HG03354 (cell line): ENCODE measurements at regions not wholly inside any gene's neighbourhood (a gene's known extent, or its start where the extent isn't known, plus 50 kb on each side); places are given as distances from the start of the nearest gene placed in this dataset.
A peak's percentile ranks its signal among the peaks of the same experiment; 100 is the strongest.

Experiments
- ATAC-seq: cut with Tn5 transposase; IDR thresholded peaks from one replicate; pipeline ENCODE4 v1.9.1; 2021; ENCODE audit warnings: mild to moderate bottlenecking; ENCODE audit not compliant: unreplicated experiment, poor library complexity, severe bottlenecking

DNA sequence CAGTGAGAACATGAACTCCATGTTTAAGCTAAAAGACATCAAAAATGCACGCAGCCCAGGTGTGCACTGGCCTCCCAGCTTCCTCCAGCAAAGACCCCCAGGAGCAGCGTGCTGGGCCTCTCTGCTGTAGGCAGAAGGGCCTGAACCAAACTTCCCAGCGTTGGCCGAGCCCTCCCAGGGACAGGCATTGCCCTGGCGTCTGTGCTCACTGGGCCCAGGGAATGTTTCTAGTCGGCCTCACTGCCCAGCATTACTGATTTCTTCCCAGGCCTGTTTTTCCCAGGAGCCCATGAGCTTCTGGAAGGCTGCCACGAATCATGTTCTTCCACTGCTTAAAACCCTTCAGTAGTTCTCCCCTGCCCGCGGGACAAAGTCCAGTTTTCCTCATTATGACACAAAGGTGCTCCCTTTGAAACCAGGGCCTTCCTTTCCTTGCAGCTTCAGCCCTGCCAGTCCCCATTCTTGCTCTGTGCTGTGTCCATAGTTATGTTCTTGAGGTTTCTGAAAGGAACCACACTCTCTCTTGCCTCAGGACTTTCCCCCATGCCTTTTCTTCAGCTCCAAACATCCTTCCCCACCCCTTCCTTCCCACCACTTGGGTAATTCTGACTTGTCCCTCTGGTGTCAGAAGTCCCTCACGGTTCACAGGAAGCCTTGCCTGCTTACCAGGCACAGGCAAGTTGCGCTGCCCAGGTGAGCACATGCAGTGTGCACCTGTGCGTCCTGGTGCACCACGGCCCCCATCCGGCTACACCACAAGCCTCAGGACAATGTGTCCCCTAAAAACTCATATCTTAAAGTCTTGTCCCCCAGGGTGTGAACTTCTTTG is 93.4 kb upstream of the ENPP6 start:
- no peak for ATAC-seq

GRCh38 chr4:184310171-184310567 is 92.5 kb upstream of the ENPP6 start:
- peak; percentile 24 for ATAC-seq

DNA sequence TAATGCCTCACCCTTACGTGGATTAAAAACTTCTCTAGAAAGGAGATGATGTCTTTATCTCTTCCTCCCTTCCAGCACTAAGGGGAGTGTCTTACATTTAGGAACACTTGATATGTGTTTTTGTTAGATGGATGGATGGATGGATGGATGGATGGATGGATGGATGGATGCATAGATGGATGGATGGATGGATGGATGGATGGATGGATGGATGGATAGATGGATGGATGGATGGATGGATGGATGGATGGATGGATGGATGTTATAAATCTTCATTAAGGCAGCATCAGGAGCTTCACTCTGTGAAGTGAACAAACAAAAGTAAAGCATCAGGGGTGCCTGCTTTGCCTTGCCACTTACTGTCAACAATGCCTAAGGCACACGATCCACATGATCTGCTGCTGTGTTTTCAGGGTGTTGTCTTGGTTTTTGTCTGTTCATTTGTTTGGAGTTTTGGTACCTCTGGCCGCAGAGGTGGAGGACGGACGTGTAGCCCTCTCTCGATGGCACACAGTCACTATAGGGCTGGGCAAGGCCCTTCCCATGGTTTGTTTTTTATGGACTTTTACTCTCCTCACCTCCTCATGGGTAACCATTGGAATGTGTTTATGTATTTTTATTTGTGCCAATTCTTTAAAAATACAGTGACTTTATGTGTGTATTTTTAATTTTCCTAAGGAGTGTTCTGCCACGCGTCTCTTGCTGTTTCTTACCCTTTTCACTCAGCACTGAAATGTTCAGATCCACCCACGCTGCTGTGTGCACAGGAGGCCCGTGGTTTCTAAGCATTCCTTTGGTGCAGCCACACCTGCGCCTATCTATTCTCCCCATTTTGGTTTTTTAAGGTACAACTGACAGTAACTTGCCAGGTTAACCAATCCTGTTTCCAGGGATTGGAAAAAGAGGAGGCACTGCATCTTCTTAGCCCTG is 91.8 kb upstream of the ENPP6 start:
- no peak for ATAC-seq

- ATAC-seq = no peak
Measured at GRCh38 chr4:184306949-184307348, 89.3 kb upstream of the ENPP6 start.

DNA sequence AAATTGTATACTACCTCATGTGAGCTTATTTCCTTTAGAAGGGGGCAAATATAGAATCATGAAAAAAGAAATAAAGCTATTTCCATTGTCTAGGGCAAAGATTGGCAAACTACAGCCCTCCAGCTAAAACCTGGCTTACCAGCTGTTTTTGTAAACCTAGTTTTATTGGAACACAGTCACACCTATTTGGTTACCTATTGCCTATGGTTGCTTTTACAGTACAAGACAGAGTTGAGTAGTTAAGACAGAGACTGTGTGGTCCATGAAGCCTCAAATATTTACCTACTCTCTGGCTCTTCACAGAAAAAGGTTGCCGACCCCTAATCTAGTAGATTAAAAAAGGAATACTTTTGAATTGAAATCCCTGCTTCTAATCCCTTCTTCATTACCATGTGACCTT is 88.8 kb upstream of the ENPP6 start:
- no peak for ATAC-seq

- no peak for ATAC-seq
Measured at GRCh38 chr4:184300816-184301215, 83.1 kb upstream of the ENPP6 start.

DNA sequence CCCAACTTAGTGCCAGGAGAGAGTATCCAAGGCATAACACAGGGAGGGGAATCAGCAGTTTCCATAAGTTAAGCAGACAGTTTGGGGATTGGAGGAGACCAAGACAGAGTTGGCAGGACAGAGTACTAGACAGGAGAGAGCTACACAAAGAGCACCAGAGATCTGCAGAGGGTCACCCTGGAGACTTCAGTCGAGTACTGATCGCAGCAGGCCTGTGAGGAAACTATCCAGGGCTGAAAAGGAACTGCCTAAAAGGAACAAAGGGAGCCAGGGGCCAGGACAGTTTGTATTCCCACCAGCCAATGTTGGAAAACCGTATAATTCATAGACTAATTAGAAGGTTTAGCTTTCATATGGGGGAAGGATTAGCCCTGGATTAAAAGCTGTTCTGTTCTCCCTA is 80.6 kb upstream of the ENPP6 start:
- no peak for ATAC-seq

DNA sequence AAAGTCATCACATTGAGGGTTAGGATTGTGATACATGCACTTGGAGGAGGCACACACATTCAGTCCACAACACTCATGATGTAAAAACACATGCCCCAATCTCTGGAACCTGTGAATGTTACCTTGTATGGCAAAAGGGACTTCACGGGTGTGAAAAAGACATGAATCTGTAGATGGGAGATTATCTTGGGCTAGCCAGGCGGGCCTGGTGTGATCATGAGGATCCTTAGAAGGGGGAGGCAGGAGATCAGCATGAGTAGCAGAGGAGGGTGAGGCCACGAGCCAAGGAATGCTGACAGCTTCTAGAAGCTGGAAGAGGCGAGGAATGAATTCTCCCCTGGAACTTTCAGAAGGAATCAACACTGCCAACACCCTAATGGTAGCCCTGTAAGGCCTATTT is 77.5 kb upstream of the ENPP6 start:
- ATAC-seq = no peak

- ATAC-seq = no peak
Measured at GRCh38 chr4:184294606-184295133, 77.0 kb upstream of the ENPP6 start.

DNA sequence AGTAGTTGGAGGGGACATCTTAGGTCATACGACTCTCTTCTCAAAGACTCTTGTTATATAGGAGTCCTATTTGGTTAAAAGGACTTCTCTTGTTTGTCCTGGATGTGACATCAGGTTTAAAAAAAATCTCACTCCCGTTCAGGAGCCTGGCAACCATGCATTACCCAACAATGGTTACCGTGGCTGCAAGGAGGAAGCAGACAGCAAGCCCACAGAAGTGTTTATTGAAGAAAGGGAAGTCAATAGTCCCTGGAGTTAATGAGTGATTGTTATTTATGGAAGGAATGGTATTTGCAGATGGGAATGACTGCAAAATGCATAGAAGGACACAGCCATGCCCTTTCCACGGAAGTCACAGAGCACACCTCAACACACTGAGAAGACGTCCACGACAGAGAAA is 75.9 kb upstream of the ENPP6 start:
- ATAC-seq = no peak

- no peak for ATAC-seq
Measured at GRCh38 chr4:184292877-184293276, 75.2 kb upstream of the ENPP6 start.

DNA sequence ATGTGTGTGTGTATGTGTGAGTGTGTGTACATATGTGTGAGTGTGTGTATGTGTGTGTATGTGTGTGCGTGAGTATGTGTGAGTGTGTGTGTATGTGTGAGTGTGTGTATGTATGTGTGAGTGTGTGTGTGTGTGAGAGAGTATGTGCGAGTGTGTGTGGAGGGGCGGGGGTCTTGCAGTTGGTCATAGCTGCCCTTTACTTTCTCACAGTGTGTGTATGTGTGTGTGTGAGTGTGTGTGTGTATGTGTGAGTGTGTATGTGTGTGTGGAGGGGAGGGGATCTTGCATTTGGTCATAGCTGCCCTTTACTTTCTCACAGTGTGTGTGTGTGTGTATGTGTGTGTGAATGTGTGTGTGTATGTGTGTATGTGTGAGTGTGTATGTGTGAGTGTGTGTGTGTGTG is 74.8 kb upstream of the ENPP6 start:
- ATAC-seq = no peak

DNA sequence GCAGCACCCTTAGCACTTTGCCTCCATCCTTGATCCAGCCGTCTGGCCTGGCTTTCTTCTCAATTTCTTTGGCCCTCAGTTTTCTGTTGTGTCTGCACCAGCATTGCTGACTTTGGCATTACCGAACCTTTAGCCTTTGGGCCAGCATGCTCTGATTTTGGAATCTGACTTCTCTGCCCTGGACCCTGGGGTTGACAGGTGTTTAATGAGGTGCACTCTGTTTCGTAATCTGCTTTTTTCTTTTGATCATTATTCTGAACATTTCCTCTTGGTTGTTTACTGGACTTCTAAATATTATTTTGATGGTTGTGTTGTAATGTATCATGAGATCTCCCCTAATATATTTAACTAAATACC is 71.5 kb upstream of the ENPP6 start:
- no peak for ATAC-seq

DNA sequence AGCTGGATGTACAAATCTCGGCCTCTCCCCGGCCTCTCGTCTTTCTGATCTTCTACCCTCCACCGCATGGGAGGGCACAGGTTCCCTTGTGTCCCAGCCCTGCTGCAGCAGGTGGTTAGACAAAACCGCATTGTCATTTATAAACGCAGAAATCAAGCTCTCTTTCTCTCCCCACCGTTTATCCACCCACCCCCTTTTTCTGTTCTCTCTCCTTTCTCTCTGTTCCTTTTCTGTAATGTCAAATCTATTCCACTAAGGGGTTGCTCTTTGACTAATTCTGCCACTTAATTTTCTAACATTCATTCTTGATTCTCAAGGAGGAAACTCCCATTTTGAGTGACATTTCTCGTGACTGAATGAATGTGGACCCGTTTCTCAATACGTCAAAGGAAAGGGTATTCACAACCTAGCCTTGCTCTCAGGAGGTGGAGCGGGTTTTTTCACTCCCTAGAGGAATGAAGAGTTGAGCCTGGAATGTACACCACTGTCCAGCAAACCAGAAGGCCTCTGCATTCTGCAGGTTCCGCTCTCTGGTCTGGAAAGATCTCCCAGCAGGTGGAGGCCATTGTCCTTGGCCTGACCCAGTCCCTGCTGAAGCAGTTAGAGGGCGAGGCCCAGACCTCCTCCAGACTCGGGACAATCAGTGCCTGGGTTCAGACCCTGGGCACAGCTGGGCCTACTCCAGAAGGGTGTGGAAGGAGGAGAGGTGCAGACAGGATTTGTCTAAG is 70.9 kb upstream of the ENPP6 start:
- peak; percentile 58 for ATAC-seq

- ATAC-seq = no peak
Measured at GRCh38 chr4:184287697-184288255, 70.1 kb upstream of the ENPP6 start.

- ATAC-seq = no peak
Measured at GRCh38 chr4:184286358-184286757, 68.7 kb upstream of the ENPP6 start.

- no peak for ATAC-seq
Measured at GRCh38 chr4:184284742-184285141, 67.1 kb upstream of the ENPP6 start.

DNA sequence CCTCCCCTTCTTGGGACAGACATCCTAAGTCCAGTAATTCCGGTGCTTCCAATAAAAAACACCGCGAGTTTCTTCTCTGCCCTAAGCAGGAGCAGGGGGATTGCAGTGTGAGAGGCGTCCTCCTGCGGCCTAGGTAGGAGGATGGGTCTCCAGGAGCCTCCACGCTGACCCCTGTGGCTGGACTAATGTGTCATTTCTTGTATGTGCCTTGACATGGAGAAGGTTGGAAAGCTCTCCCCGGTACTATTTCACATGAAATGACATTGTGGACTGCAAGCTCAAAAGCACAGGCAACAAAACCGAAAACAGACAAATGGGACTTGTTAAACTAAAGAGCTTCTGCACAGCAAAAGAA is 66.6 kb upstream of the ENPP6 start:
- ATAC-seq = no peak

GRCh38 chr4:184283659-184284335 is 66.1 kb upstream of the ENPP6 start:
- peak; percentile 5 for ATAC-seq
